Urothelium cell line (cell line): ENCODE measurements at regions not wholly inside any gene's neighbourhood (a gene's known extent, or its start where the extent isn't known, plus 50 kb on each side); places are given as distances from the start of the nearest gene placed in this dataset.

Experiments used
- DNase-seq: peaks from one replicate; pipeline ENCODE4 v3.0.0; 2011; ENCODE audit warnings: low spot score, mixed read lengths
- FAIRE-seq: peaks from 2 replicates; lab custom pipeline; 2011; peaks lifted over from hg19 to GRCh38; lab: Jason Lieb, UNC

DNA sequence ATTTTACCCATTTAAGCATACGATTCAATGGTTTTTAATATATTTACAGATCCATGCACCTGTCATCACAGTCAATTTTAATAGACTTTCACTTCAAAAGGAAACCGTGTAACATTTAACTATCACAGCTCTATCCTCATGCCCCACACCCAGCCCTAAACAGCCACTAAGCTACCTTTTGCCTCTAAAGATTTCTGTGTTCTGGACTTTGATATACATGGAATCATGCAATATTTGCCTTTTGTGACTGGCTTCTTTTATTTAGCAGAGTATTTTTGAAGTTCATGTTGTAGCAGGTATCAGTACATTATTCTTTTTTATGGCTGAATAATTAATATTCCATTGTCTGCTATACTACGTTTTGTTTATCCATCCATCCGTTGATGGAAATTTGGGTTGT lies 50.3 kb upstream of the STX16 start:
- DNase-seq (no peak), FAIRE-seq (no peak)

DNA sequence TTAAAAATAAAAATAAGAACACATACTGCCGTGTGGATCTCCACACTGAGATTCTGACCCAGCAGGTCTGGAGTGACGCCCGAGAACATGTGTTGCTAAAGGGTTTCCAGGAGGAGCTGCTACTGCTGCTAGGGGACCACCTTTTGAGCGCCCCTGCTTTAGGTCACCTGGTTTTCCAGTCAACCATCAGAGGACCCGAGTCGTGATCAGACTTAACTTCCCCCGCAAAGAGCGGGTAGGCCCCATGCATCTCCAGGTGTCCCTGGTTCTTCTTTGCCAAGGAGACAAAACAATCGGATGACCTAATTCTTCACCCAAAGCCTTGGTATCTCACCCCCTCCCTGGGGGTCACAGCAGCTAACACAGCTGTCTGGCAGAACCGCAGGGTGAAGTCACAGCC lies 51.1 kb upstream of the STX16 start:
- FAIRE-seq (no peak), DNase-seq (no peak)

DNA sequence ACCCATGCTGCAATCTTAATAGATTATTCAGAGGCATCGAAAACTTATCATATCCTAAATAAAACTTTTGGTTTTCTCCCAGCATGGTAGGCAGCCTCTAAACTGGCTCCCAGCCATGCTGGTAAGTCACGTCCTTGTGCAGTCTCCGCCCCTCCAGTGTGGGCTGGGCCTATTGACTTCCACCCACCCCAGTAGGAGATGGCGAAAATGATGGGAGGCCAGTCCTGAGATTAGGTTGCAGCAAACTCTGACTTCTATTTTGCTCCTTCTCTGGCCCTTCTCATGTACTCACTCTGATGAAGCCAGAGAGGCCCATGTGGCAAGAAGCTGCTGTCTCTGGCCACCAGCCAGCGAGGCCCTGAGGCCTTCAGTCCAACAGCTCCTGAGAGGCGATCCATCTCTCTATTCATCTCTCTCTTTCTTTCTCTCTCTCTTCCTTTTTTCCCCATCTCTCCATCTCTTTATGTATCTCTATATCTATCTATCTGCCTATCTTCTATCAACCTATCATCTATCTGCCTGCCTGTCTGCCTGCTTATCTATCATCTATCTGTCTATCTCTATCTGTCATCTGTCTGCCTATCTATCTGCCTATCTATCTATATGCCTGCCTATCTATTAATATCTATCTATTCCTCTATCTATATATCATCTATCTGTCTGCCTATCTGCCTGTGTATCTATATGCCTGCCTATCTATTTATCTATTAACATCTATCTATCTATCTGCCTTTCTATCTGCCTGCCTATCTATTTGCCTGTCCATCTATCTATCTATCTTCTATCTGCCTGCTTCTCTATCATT lies 52.7 kb upstream of the STX16 start:
- peak; percentile 32 for FAIRE-seq

DNA sequence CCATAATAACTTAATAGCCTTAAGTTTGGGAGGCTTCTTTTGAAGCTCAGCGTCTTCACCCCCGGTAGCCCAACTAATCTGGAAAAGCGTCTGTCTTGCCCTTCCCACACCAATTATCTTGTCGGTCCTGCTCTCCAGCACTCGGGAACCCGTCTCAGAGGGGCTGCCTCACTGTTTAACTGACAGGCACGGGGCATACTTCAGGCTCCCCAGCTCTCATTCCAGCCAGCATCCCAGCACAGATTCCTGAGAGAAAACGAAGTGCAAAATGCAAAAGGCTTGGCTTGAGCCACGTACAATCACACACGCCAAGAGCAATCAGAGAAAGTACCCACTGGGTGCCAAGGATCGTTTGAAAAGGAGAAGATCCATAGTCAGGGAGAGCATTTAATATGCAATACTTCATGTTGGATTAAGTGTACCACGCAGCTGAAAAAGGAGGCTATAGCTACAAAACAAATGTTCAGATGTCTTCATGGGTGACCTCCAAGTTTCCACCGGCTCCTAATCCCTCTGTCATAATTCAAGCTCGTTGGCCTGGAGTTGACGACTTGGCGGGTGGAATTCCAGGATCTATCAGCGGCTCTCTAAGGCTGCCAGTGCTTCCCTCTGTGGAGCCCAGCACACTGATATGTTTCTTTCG lies 53.7 kb upstream of the STX16 start:
- DNase-seq (no peak), FAIRE-seq (no peak)

More for the DNA sequence above, 52.7 kb upstream of the STX16 start:
- DNase-seq, result no peak

DNA sequence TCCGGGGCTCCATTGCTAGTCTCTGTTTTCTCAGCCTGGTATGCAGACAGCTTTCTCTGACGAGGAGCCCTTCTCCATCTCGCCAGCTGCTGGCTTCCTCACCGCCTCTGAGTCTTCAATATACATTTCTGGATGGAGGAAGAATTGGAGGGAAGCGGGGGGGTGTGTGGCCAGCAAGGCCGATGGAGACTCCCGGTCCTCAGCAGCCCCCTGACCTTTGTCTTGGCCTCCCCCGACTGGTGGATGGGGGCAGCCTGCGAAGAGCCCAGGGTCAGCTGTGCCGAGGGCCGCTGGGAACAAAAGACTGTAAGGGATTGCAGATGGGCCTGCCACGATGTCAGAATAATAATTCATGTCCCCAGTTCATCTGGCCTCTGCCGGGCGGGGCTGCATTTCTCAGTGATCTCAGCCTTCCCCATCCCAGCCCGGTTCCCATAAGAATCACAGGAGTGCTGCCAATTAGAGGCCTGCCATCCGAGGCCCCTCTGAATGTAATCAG lies 54.3 kb upstream of the STX16 start:
- no peak for DNase-seq
- no peak for FAIRE-seq

DNA sequence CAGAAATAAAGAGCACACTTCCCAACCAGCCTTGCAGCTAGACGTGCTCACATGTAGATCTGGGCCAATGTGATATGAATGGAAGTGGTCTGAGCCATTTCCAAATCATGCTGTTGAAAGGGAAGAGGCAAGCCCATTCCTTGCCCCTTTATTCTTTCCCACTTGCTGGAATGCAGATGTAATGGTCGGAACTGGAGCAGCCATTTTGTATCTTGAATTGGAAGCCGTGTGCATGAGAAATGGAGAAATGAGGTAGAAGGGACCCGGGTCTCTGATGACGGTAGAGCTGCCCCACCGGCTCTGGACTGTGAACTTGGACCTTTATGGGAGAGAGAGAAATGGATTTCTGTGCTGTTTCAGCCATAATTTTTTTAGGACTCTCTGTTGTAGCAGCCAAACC lies 54.8 kb upstream of the STX16 start:
- no peak for FAIRE-seq
- DNase-seq, result no peak

GRCh38 chr20:58595167-58595566 lies 55.9 kb upstream of the STX16 start:
- DNase-seq, result no peak
- FAIRE-seq, result no peak

DNA sequence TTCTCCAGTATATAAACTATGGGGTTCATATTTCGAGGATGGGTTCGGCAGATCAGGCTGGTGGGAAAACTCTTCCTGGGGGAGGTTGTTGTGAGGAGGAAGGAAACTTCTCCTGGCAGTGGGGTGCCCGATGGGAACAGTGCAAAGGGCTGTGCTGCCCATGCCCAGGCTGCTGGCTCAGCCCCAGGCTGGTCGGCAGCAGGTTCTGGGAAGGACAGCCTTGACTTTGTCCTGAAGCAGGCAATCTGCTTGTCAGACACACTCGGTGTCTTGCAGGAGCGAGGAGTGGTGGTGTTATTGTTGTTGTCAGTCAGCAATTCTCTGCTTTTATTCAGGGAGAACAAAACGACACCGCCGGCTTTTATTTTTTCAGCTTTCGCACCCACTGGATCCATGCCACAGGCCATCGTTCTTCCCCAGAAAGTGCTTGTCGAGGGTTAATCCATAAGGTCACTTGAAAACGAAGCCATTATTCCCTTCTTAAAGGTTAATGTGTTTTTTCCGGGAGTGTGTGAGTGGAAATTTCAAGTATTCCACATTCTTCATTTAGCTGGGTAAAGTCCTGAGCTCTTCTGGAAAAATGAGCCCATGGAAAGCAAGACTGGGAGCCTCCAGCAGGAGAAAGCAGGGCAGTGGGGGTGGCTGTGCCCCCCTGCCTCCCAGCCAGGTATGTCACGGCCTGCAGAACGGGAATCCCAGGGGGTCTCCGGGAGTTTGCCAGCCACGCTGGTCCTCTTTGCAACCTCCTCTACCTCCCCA lies 57.0 kb upstream of the STX16 start:
- FAIRE-seq, result no peak
- no peak for DNase-seq

DNA sequence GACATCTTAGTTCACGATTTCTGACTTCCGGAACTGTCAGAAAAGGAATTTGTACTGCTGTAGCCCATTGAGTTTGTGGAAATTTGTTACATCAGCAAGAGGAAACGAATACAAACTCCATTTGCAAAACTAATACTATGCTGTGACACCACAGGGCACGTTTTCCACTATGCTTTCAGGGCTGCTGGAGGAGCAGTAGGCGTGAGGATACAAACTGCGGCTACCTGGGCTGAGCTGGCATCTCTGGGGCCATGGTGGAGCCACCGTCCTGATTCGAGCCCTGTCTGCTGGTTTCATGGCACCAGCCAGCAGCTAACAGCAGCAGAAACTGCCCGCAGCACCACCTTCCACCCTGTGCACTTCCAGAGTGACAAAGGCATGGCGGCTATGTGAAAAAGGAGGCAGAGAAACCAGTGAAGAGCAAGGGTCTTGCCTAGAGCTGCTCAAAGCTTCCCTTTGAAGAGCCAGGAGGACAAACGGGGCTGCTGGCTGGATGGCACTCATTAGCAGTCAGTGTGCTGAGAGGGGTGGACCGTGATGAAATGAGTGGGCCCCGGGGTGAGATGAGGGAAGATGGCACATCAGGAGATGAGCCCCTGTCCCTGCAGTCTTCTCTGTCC lies 58.9 kb upstream of the STX16 start:
- DNase-seq, result no peak
- no peak for FAIRE-seq

DNA sequence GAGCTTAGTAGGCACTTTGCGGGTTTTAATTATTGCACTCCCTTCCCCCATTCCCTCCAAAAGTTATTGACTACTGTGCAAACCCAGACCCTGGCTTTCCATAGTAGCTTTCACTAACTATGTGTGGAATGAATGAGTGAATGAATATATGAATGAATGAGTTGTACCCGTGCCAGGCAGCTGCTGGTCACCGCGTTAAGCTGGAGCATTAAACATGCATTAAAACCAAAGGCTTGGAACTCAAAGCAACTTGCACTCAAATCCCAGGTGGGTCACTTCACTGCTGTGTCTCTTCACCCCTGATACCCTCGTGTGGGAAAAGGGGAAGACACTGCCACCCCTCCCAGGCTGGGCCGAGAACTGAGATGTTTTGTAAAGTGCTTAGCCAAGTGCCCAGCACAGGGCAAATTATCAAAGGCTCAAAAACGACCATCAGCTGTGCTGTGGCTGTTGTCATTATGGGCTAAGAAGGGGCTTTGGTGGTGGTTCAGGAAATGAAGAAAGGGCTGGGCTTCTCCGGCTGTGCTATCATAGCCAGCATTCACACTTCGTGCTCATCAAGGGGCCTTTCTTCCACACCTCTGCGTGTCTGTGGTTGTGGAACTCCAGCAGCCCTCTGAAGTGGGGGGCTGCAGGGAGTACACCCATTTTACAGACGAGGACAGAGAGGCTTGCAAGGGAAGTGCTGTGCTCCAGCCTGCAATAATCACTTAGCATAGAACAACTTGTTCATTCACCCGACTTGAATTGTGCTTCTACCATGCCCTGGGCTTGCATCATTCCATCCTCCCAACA lies 60.2 kb upstream of the STX16 start:
- FAIRE-seq (peak; percentile 13), DNase-seq (no peak)

- no peak for FAIRE-seq
- no peak for DNase-seq
These were observed 63.6 kb upstream of the STX16 start for GRCh38 chr20:58587467-58587866.

DNA sequence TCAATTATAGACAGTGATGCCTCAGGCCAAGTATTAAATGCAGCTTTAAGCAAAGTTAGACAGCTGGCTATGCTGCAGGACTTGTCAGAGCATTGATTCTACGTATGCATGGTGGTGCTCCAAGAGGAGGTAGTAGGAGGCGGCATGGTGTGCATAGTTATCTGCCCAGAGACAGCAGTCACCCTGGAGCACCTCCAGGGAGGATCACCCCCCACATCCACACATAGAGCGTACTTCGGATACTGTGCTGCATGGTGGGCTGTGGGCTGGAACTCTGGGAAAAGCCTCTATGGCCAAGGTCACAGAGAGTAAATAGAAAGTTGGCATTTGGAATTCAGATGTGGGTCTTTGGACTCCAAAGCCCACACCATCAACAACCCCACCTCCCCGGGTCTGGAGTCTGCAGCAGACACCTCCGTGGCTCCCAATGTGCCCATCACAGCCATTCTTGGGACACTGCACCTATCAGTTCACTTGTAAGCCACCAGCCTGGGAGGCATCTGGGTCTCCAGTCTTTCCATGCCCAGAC lies 64.5 kb upstream of the STX16 start:
- DNase-seq (no peak), FAIRE-seq (no peak)

DNA sequence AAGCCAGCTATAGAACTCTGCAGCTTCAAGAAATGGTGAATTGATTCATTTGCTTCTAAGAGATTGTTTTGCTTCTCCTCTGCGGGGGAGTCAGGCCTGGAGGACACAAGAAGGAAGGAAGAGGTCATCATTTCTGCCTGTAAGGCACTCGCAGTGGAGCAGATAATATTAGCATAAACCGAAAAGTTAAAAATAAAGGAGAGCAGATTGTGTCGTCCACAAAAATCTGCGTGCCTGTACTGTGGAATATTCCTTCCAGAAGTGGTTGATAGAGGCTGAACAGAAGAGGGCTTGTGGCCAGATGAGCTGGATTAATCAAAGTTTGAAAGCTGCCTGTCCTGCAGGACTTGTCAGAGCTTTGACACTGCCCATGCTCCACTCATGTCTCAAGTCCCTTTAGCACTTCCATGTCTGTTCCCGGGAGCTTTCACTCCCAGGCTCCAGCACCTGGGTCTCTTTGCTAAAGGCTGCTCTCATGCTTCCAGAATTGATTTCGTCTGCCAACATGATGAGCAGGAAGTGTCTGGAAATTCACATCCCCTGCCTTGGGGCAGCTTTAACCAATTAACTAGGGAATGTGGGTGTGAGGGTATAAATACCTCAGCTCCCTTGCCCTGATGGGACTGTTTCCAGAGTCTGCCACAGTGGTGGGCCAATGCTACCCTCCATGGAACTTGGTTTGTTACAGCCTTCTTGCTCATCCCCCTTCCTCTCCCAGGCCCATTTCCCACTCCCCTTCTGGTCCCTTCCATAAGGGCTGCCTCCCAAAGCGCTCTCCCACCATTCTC lies 65.1 kb upstream of the STX16 start:
- FAIRE-seq (no peak), DNase-seq (no peak)

- FAIRE-seq, result no peak
- no peak for DNase-seq
These were observed 66.0 kb upstream of the STX16 start for GRCh38 chr20:58584881-58585752.

- FAIRE-seq, result peak; percentile 37
- DNase-seq, result no peak
These were observed 66.8 kb upstream of the STX16 start for GRCh38 chr20:58584051-58584824.

DNA sequence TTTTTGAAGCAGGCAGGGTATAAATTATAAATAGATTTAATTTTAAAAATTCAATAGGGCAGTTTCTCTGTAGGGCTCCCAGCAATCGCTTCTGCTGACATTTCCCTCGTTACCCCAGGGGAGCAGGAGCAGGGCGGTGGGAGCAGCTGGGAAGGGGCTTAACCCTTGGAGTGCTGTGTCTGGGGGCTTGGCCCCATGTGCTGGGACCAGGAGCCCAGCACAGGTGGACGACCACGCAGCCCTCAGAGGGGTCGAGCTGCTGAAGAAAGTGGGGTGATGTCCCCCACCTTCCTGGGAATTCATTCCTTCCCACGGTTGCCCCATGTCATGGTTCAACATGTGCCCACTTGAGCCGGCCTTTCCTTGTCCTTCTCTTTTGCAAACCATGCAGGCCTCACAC lies 67.5 kb upstream of the STX16 start:
- no peak for DNase-seq
- peak; percentile 65 for FAIRE-seq

GRCh38 chr20:58583176-58583575 lies 67.9 kb upstream of the STX16 start:
- no peak for DNase-seq
- FAIRE-seq, result peak; percentile 59

GRCh38 chr20:58580474-58580835 lies 65.3 kb upstream of the APCDD1L start:
- no peak for DNase-seq
- FAIRE-seq, result no peak
